Sigmoid colon (tissue), 6 donors: ENCODE measurements at regions not wholly inside any gene's neighbourhood (a gene's known extent, or its start where the extent isn't known, plus 50 kb on each side); places are given as distances from the start of the nearest gene placed in this dataset.

Experiments used
- DNase-seq: peaks from one replicate; pipeline ENCODE4 v3.0.0-alpha.2; 2019
- H3K27ac ChIP-seq, 4 donors: fragments of 200-600 bp; sonication (generic); one replicate each; pipeline ENCODE4 v1.5.1; 2016 to 2019; ENCODE audit warnings: mild to moderate bottlenecking in 1 of 4
- H3K27me3 ChIP-seq, 3 donors: fragments of 200-600 bp; sonication (generic); one replicate each; pipeline ENCODE4 v1.5.1; 2019; ENCODE audit warnings: mild to moderate bottlenecking in 1 of 3
- H3K36me3 ChIP-seq, 4 donors: fragments of 200-600 bp; sonication (generic); one replicate each; pipeline ENCODE4 v1.5.1; 2016 to 2019
- H3K4me1 ChIP-seq, 4 donors: fragments of 200-600 bp; sonication (generic); one replicate each; pipeline ENCODE4 v1.5.1; 2017 to 2019
- H3K4me3 ChIP-seq, 4 donors: fragments of 200-600 bp; sonication (generic); one replicate each; pipeline ENCODE4 v1.5.1; 2017 to 2019; ENCODE audit warnings: mild to moderate bottlenecking in 2 of 4, moderate library complexity in 1 of 4
- H3K9me3 ChIP-seq, 4 donors: fragments of 200-600 bp in 3 of 4; sonication (generic) in 3 of 4; one replicate each; pipeline versions ENCODE4 v1.5.1 to v1.6.1; 2013 to 2019
- EP300 ChIP-seq, 4 donors: sonication (generic); formaldehyde crosslinking; IDR thresholded peaks; one replicate each; pipeline ENCODE4 v1.6.1; 2017; ENCODE audit warnings: antibody characterized with exemption in 4 of 4
- POLR2A ChIP-seq, 2 donors: fragments of 450-650 bp; IDR thresholded peaks; one replicate each; pipeline ENCODE4 v1.6.1; 2016; ENCODE audit warnings: antibody characterized with exemption in 2 of 2, mild to moderate bottlenecking in 2 of 2, moderate library complexity in 2 of 2
- POLR2AphosphoS5 ChIP-seq, 4 donors: sonication (generic); formaldehyde crosslinking; IDR thresholded peaks; one replicate each; pipeline ENCODE4 v1.6.1; 2017; ENCODE audit warnings: antibody characterized with exemption in 4 of 4
- WGBS, 2 donors: extraction: QIAGEN DNeasy Blood & Tissue Kit; methylation state at CpG; one replicate each; pipeline ENCODE4 v1.1.7; 2013; 5-methylcytosine and 5-hydroxymethylcytosine counted together
- intact Hi-C: fragments of 100-400 bp; cut with DNase I; formaldehyde crosslinking; loops from one replicate; pipeline ENCODE4 v1.15.1; 2023
- TF ChIP-seq, protein P1 (sequence below), 4 experiments: fragments of 450-650 bp in 3 of 4; fragments of 200-600 bp in 1 of 4; IDR thresholded peaks; one replicate each; pipeline ENCODE4 v1.5.1; 2016 to 2019; ENCODE audit warnings: antibody characterized with exemption in 4 of 4, mild to moderate bottlenecking in 3 of 4, moderate library complexity in 2 of 4
- donor health status: healthy with polysubstance abuse.
- donor health status: healthy.

DNA sequence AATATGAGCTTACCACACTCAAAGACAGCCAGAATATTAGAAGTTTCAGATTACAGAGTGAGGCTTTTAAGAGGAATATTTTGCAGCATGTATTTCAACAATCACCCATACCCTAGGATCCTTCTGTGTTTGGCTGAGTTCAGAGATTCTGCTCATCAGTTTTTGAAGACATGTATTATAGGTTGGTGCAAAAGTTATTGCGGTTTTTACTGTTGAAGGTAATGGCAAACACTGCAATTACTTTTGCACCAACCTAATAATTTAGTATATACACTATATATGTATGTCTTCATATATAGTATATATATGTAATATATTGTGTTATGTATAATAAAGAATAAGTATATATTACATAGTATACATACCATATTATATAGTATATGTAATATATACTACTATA is 435.1 kb downstream of the IRS2 start:
- H3K36me3 ChIP-seq, result no peaks in the 10 kb centered on the region
- H3K27ac ChIP-seq, result no peak overlapping the region
- DNase-seq, result no peak
- H3K4me3 ChIP-seq, result no peak overlapping the region
- no peaks in the 10 kb centered on the region for H3K9me3 ChIP-seq
- H3K4me1 ChIP-seq, result no peaks in the 10 kb centered on the region
- intact Hi-C loops, result no loop called here
- H3K27me3 ChIP-seq, result no peaks in the 10 kb centered on the region
- WGBS, 2 donors, result 91 to 94% methylated on average over 1 of the region's 1 CpG
- TF ChIP-seq, protein P1, sequence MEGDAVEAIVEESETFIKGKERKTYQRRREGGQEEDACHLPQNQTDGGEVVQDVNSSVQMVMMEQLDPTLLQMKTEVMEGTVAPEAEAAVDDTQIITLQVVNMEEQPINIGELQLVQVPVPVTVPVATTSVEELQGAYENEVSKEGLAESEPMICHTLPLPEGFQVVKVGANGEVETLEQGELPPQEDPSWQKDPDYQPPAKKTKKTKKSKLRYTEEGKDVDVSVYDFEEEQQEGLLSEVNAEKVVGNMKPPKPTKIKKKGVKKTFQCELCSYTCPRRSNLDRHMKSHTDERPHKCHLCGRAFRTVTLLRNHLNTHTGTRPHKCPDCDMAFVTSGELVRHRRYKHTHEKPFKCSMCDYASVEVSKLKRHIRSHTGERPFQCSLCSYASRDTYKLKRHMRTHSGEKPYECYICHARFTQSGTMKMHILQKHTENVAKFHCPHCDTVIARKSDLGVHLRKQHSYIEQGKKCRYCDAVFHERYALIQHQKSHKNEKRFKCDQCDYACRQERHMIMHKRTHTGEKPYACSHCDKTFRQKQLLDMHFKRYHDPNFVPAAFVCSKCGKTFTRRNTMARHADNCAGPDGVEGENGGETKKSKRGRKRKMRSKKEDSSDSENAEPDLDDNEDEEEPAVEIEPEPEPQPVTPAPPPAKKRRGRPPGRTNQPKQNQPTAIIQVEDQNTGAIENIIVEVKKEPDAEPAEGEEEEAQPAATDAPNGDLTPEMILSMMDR (IDR thresholded peaks at IDR 0.05), result no peak
- no peak for TF ChIP-seq EP300 (IDR thresholded peaks at IDR 0.05)
- no peak for TF ChIP-seq POLR2A (IDR thresholded peaks at IDR 0.05)
- TF ChIP-seq POLR2AphosphoS5 (IDR thresholded peaks at IDR 0.05), result no peak

DNA sequence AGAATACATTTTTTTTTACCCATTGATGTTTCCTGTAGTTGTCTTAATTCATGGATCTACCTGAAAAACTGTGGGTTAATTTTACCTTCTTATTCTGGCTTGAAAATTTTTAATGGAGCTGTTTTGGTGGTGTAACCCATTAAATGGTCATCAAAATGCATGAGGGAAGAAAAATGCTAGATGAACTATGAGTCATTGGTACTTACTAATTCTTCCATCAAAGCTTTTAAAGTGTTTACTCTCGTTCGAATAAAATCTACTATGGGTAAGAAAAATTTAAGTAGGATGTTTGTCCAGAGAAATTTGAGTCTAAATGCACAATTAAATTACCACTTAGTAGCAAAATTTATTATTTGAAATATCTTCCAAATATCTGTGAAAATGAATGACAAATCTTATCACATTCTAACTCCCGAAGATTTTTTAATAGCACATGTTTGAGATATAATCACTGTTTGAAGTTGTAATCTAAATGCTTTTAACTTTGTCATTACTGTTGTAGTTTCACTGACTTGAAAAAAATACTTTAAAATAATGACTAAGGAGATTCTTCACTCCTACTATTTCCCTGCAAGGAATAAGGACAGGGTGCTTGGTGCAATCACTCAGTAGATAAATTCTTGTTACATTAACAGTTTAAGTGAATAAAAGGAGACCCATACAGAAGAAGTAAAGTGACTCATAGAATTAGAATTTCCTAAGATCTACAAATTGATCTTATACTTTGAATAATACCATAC is 437.7 kb downstream of the IRS2 start:
- DNase-seq, result no peak
- Histone ChIP-seq H3K4me1 (no peaks in the 10 kb centered on the region), H3K9me3 (no peaks in the 10 kb centered on the region), H3K27me3 (no peaks in the 10 kb centered on the region), H3K27ac (no peak overlapping the region), H3K4me3 (no peak overlapping the region), H3K36me3 (no peaks in the 10 kb centered on the region)
- intact Hi-C loops, result no loop called here
- TF ChIP-seq EP300 (IDR thresholded peaks at IDR 0.05) (no peak), POLR2AphosphoS5 (IDR thresholded peaks at IDR 0.05) (no peak), POLR2A (IDR thresholded peaks at IDR 0.05) (no peak)
- TF ChIP-seq, protein P1 (IDR thresholded peaks at IDR 0.05), result no peak
- 78 to 83% methylated on average over 3 of the region's 3 CpGs for WGBS, 2 donors

DNA sequence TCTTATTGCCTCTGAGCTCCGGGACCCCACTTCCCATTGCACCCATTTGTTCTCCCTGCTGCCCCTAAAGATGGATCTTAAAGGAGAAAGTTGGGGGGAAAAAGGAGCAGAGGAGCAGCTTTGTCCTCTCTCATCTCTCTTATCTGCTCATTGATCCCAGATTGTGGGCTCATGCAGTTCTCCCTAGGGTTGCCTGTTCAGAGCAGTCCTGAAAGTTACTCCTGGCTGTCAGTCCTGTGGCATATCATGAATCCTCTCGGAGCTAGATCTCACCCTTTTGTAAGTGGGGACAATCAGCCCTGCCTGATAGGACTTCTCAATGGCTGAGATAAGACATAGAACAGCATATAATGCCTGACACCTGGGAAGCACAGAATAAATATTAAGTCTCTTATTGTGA is 440.3 kb downstream of the IRS2 start:
- Histone ChIP-seq H3K4me3 (no peak overlapping the region), H3K9me3 (no peaks in the 10 kb centered on the region), H3K27ac (no peak overlapping the region), H3K36me3 (no peaks in the 10 kb centered on the region), H3K27me3 (no peaks in the 10 kb centered on the region), H3K4me1 (no peaks in the 10 kb centered on the region)
- DNase-seq, result no peak
- TF ChIP-seq POLR2A (IDR thresholded peaks at IDR 0.05), result no peak
- no peak for TF ChIP-seq EP300 (IDR thresholded peaks at IDR 0.05)
- no peak for TF ChIP-seq POLR2AphosphoS5 (IDR thresholded peaks at IDR 0.05)
- TF ChIP-seq, protein P1 (IDR thresholded peaks at IDR 0.05), result no peak
- 88% methylated on average over 2 of the region's 2 CpGs for WGBS, 2 donors
- intact Hi-C loops, result no loop called here

DNA sequence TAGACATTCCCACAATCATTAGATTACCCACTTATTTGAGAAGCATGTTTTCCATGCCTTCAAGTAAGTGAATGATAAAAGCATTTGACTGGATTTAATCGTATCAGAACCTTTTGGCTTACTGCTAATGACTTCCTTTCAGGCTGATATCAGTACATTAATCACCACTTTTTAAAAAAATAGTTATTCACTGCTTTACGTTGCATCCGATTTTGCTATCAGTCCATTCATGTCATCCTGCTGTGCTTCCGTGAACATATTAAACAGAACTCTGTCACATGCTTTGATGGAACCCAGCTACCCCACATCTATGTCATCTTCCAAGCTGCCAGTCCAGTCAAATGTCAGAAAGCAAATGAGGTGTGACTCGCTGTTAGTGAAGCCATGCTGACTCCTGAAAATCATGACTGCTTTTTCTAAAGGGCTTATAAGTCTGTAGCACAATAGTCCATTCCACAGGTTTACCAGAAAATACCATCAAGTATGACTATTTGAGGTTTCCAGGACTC is 440.9 kb downstream of the IRS2 start:
- DNase-seq, result no peak
- 88 to 91% methylated on average over 5 of the region's 5 CpGs for WGBS, 2 donors
- Histone ChIP-seq H3K27ac (no peak overlapping the region), H3K9me3 (no peaks in the 10 kb centered on the region), H3K4me3 (no peak overlapping the region), H3K36me3 (no peaks in the 10 kb centered on the region), H3K4me1 (no peaks in the 10 kb centered on the region), H3K27me3 (no peaks in the 10 kb centered on the region)
- TF ChIP-seq POLR2AphosphoS5 (IDR thresholded peaks at IDR 0.05) (no peak), EP300 (IDR thresholded peaks at IDR 0.05) (no peak), POLR2A (IDR thresholded peaks at IDR 0.05) (no peak)
- TF ChIP-seq, protein P1 (IDR thresholded peaks at IDR 0.05), result no peak
- intact Hi-C loops, result no loop called here
